H1 (cell line): ENCODE measurements at regions not wholly inside any gene's neighbourhood (a gene's known extent, or its start where the extent isn't known, plus 50 kb on each side); places are given as distances from the start of the nearest gene placed in this dataset.

Experiments
- ASH2L ChIP-seq: fragments of 200-600, 300-600 bp; sonication (generic); IDR thresholded peaks from one replicate; pipeline ENCODE4 v1.7.1; 2017; ENCODE audit warnings: low read length
- ATF3 ChIP-seq: IDR thresholded peaks from 2 replicates; pipeline ENCODE4 v1.6.1; 2011; ENCODE audit warnings: low read depth, mild to moderate bottlenecking, low read length; ENCODE audit not compliant: insufficient read depth
- CBX5 ChIP-seq: fragments of 300-800, 300-1000 bp; sonication (generic); IDR thresholded peaks from 2 replicates; pipeline ENCODE4 v1.7.1; 2016; ENCODE audit warnings: antibody characterized with exemption, low read length, low read depth
- CHD1 ChIP-seq: IDR thresholded peaks from 2 replicates; pipeline ENCODE4 v1.6.1; 2012; ENCODE audit warnings: low read depth, low read length, improper control_type of control experiment
- CHD2 ChIP-seq: IDR thresholded peaks from 2 replicates; pipeline ENCODE4 v1.6.1; 2012; ENCODE audit warnings: low read length, improper control_type of control experiment
- E2F6 ChIP-seq: IDR thresholded peaks from 2 replicates; pipeline ENCODE4 v1.6.1; 2012; ENCODE audit warnings: inconsistent platforms
- GTF2F1 ChIP-seq: IDR thresholded peaks from 2 replicates; pipeline ENCODE4 v1.6.1; 2012; ENCODE audit warnings: low read depth, low read length, improper control_type of control experiment, borderline replicate concordance
- HDAC2 ChIP-seq, 2 experiments: fragments of 300-600 bp in 1 of 2; sonication (generic) in 1 of 2; IDR thresholded peaks; 2 replicates each; pipeline ENCODE4 v1.6.1; 2011 to 2012; ENCODE audit warnings: low read depth in 2 of 2, low read length in 2 of 2, mild to moderate bottlenecking in 2 of 2, moderate library complexity in 2 of 2, borderline replicate concordance in 1 of 2, inconsistent platforms in 1 of 2
- JUND ChIP-seq: IDR thresholded peaks from 2 replicates; pipeline ENCODE4 v1.6.1; 2011; ENCODE audit warnings: mild to moderate bottlenecking, improper control_type of control experiment, low read length
- KDM1A ChIP-seq: fragments of 200-600, 300-600 bp; sonication (generic); IDR thresholded peaks from 2 replicates; pipeline ENCODE4 v1.7.1; 2016; ENCODE audit warnings: mild to moderate bottlenecking, low read length, borderline replicate concordance
- KDM4A ChIP-seq: IDR thresholded peaks from one replicate; pipeline ENCODE4 v1.7.1; 2012; ENCODE audit warnings: low read depth, mild to moderate bottlenecking, moderate library complexity, low read length, inconsistent platforms; ENCODE audit not compliant: severe bottlenecking
- KDM5A ChIP-seq: fragments of 200-600 bp; IDR thresholded peaks from 2 replicates; pipeline ENCODE4 v1.7.1; 2012; ENCODE audit warnings: mild to moderate bottlenecking, low read length, inconsistent platforms, mixed read lengths
- MAFK ChIP-seq: IDR thresholded peaks from 2 replicates; pipeline ENCODE4 v1.6.1; 2012; ENCODE audit warnings: low read depth, mild to moderate bottlenecking, improper control_type of control experiment, low read length
- MAX ChIP-seq: IDR thresholded peaks from 2 replicates; pipeline ENCODE4 v1.6.1; 2012; ENCODE audit warnings: inconsistent platforms
- NANOG ChIP-seq: IDR thresholded peaks from 2 replicates; pipeline ENCODE4 v1.6.1; 2011; ENCODE audit warnings: low read length, low read depth, mild to moderate bottlenecking, inconsistent platforms; ENCODE audit not compliant: insufficient read depth, poor library complexity, severe bottlenecking
- POLR2A ChIP-seq, 2 experiments: IDR thresholded peaks; 1 replicate in 1 of 2; 2 replicates in 1 of 2; pipeline ENCODE4 v1.6.1; 2011; ENCODE audit warnings: low read depth in 2 of 2, low read length in 2 of 2, mild to moderate bottlenecking in 2 of 2; ENCODE audit errors: control extremely low read depth in 1 of 2
- POU5F1 ChIP-seq: IDR thresholded peaks from 2 replicates; pipeline ENCODE4 v1.6.1; 2011; ENCODE audit warnings: low read depth, mild to moderate bottlenecking, low read length, moderate library complexity
- RBBP5 ChIP-seq: IDR thresholded peaks from 2 replicates; pipeline ENCODE4 v1.7.1; 2012; ENCODE audit warnings: low read depth, mild to moderate bottlenecking, inconsistent platforms, low read length, moderate library complexity, borderline replicate concordance
- SIN3A ChIP-seq, 2 experiments: IDR thresholded peaks in 1 of 2; conservative IDR thresholded peaks in 1 of 2; 2 replicates each; pipeline ENCODE4 v1.6.1; 2011 to 2012; ENCODE audit warnings: low read length in 2 of 2, improper control_type of control experiment in 1 of 2, low read depth in 1 of 2, mild to moderate bottlenecking in 1 of 2
- SIX5 ChIP-seq: IDR thresholded peaks from 2 replicates; pipeline ENCODE4 v1.6.1; 2011; ENCODE audit warnings: mild to moderate bottlenecking, low read depth, low read length
- SP2 ChIP-seq: IDR thresholded peaks from 2 replicates; pipeline ENCODE4 v1.6.1; 2012; ENCODE audit warnings: mild to moderate bottlenecking, low read length, inconsistent platforms
- SRF ChIP-seq: IDR thresholded peaks from 2 replicates; pipeline ENCODE4 v1.6.1; 2011; ENCODE audit warnings: mild to moderate bottlenecking, low read depth, low read length, moderate library complexity
- TCF12 ChIP-seq: IDR thresholded peaks from 2 replicates; pipeline ENCODE4 v1.6.1; 2011; ENCODE audit warnings: low read depth, mild to moderate bottlenecking, low read length
- YY1 ChIP-seq: IDR thresholded peaks from 2 replicates; pipeline ENCODE4 v1.6.1; 2011; ENCODE audit warnings: low read depth, mild to moderate bottlenecking, low read length

GRCh38 chrX:5242091-5242790, 986.4 kb downstream of the NLGN4X start (continued):
- TF ChIP-seq SIN3A (conservative IDR thresholded peaks at IDR 0.05 in 1 of 2, IDR thresholded peaks at IDR 0.05 in 1 of 2; ENCODE audit: low read depth in 1 of 2, low read length in 2 of 2): no peak
- TF ChIP-seq MAFK: no peak
- TF ChIP-seq ATF3: no peak
- no peak for TF ChIP-seq CHD1
- no peak for TF ChIP-seq SP2
- TF ChIP-seq SIX5: no peak
- TF ChIP-seq MAX: 0 out of 2 replicates have a peak, but pooled peaks have one; percentile 15
- no peak for TF ChIP-seq YY1
- TF ChIP-seq CBX5: no peak
- no peak for TF ChIP-seq KDM1A
- TF ChIP-seq RBBP5: no peak
- no peak for TF ChIP-seq CHD2
- peak; percentile 34 for TF ChIP-seq NANOG
- no peak for TF ChIP-seq TCF12
- TF ChIP-seq POU5F1: no peak
- no peak for TF ChIP-seq HDAC2 (IDR thresholded peaks at IDR 0.05; ENCODE audit: borderline replicate concordance in 1 of 2, low read depth in 2 of 2, low read length in 2 of 2)
- TF ChIP-seq E2F6: 0 out of 2 replicates have a peak, but pooled peaks have one; percentile 36
- no peak for TF ChIP-seq POLR2A (IDR thresholded peaks at IDR 0.05; ENCODE audit: control extremely low read depth in 1 of 2, low read depth in 2 of 2, low read length in 2 of 2)
- TF ChIP-seq SRF: no peak
- no peak for TF ChIP-seq KDM5A
- TF ChIP-seq KDM4A: no peak
- TF ChIP-seq GTF2F1: no peak
- TF ChIP-seq ASH2L: peak; percentile 43
- no peak for TF ChIP-seq JUND
